ENCODE measurements at regions not wholly inside any gene's neighbourhood (a gene's known extent, or its start where the extent isn't known, plus 50 kb on each side); places are given as distances from the start of the nearest gene placed in this dataset.
"Not testable (repeated sequence)": the region's sequence is repeated elsewhere in the genome, so short reads cannot be mapped to it uniquely, and the experiment has no call there.

- H3K27me3 ChIP-seq (ENCODE audit: low read depth), result no peaks in the 10 kb centered on the region
- no peaks in the 10 kb centered on the region for H3K36me3 ChIP-seq (replicated peaks)
- no peaks in the 10 kb centered on the region for H3K4me1 ChIP-seq
- no peak for DNase-seq (ENCODE audit: low spot score in 2 of 2)
- H3K4me3 ChIP-seq, result no peak overlapping the region
- in situ Hi-C loops (cut with MboI; ENCODE audit: low sequenced_read_pairs), result no loop called here
- no peaks in the 10 kb centered on the region for H3K9me3 ChIP-seq
Observed at GRCh38 chr6:105676857-105677256, 274.0 kb upstream of the PREP start.

- in situ Hi-C loops (cut with MboI; ENCODE audit: low sequenced_read_pairs), result no loop called here
- DNase-seq (ENCODE audit: low spot score in 2 of 2), result no peak
- no peaks in the 10 kb centered on the region for H3K4me1 ChIP-seq
- H3K4me3 ChIP-seq, result no peak overlapping the region
- H3K36me3 ChIP-seq (replicated peaks), result no peaks in the 10 kb centered on the region
- H3K27me3 ChIP-seq (ENCODE audit: low read depth), result no peaks in the 10 kb centered on the region
- H3K9me3 ChIP-seq, result no peaks in the 10 kb centered on the region
Observed at GRCh38 chr6:105675715-105676397, 273.0 kb upstream of the PREP start.

GRCh38 chr6:105672856-105673538 lies 270.1 kb upstream of the PREP start:
- DNase-seq (ENCODE audit: low spot score in 2 of 2); H3K36me3 ChIP-seq (replicated peaks); H3K4me3 ChIP-seq; H3K4me1 ChIP-seq; H3K27me3 ChIP-seq (ENCODE audit: low read depth); H3K9me3 ChIP-seq; in situ Hi-C loops (cut with MboI; ENCODE audit: low sequenced_read_pairs): not testable (repeated sequence)

GRCh38 chr6:105669232-105669631 lies 266.4 kb upstream of the PREP start:
- no peak overlapping the region for H3K4me3 ChIP-seq
- no peaks in the 10 kb centered on the region for H3K36me3 ChIP-seq (replicated peaks)
- peaks cover 2% of the 10 kb centered on the region; the same call in 1 of the 2 replicates for H3K9me3 ChIP-seq
- no peak for DNase-seq (ENCODE audit: low spot score in 2 of 2)
- in situ Hi-C loops (cut with MboI; ENCODE audit: low sequenced_read_pairs), result no loop called here
- H3K4me1 ChIP-seq, result no peaks in the 10 kb centered on the region
- no peaks in the 10 kb centered on the region for H3K27me3 ChIP-seq (ENCODE audit: low read depth)

- H3K9me3 ChIP-seq, result peaks cover 2% of the 10 kb centered on the region; the same call in 1 of the 2 replicates
- no peak overlapping the region for H3K4me3 ChIP-seq
- in situ Hi-C loops (cut with MboI; ENCODE audit: low sequenced_read_pairs), result no loop called here
- no peaks in the 10 kb centered on the region for H3K27me3 ChIP-seq (ENCODE audit: low read depth)
- DNase-seq (ENCODE audit: low spot score in 2 of 2), result no peak
- H3K4me1 ChIP-seq, result no peaks in the 10 kb centered on the region
- H3K36me3 ChIP-seq (replicated peaks), result no peaks in the 10 kb centered on the region
Observed at GRCh38 chr6:105667056-105667455, 264.2 kb upstream of the PREP start.

- Histone ChIP-seq H3K36me3 (replicated peaks) (no peaks in the 10 kb centered on the region), H3K27me3 (ENCODE audit: low read depth) (no peaks in the 10 kb centered on the region), H3K9me3 (peaks cover 2% of the 10 kb centered on the region; the same call in 1 of the 2 replicates), H3K4me3 (no peak overlapping the region), H3K4me1 (no peaks in the 10 kb centered on the region)
- in situ Hi-C loops (cut with MboI; ENCODE audit: low sequenced_read_pairs), result no loop called here
- no peak for DNase-seq (ENCODE audit: low spot score in 2 of 2)
Observed at GRCh38 chr6:105664931-105665330, 262.0 kb upstream of the PREP start.

- no peaks in the 10 kb centered on the region for H3K9me3 ChIP-seq
- in situ Hi-C loops (cut with MboI; ENCODE audit: low sequenced_read_pairs), result no loop called here
- H3K27me3 ChIP-seq (ENCODE audit: low read depth), result no peaks in the 10 kb centered on the region
- no peak for DNase-seq (ENCODE audit: low spot score in 2 of 2)
- peaks cover 7% of the 10 kb centered on the region for H3K4me1 ChIP-seq
- no peaks in the 10 kb centered on the region for H3K36me3 ChIP-seq (replicated peaks)
- no peak overlapping the region for H3K4me3 ChIP-seq
Observed at GRCh38 chr6:105651969-105652368, 249.1 kb upstream of the PREP start.

- H3K27me3 ChIP-seq (ENCODE audit: low read depth), result no peaks in the 10 kb centered on the region
- H3K4me3 ChIP-seq, result no peak overlapping the region
- H3K9me3 ChIP-seq, result no peaks in the 10 kb centered on the region
- H3K36me3 ChIP-seq (replicated peaks), result no peaks in the 10 kb centered on the region
- DNase-seq (ENCODE audit: low spot score in 2 of 2), result no peak
- in situ Hi-C loops (cut with MboI; ENCODE audit: low sequenced_read_pairs), result no loop called here
- peaks cover 7% of the 10 kb centered on the region for H3K4me1 ChIP-seq
Observed at GRCh38 chr6:105650347-105650746, 247.5 kb upstream of the PREP start.

- no peaks in the 10 kb centered on the region for H3K27me3 ChIP-seq (ENCODE audit: low read depth)
- H3K4me3 ChIP-seq, result no peak overlapping the region
- peaks cover 7% of the 10 kb centered on the region for H3K4me1 ChIP-seq
- in situ Hi-C loops (cut with MboI; ENCODE audit: low sequenced_read_pairs), result no loop called here
- no peaks in the 10 kb centered on the region for H3K9me3 ChIP-seq
- DNase-seq (ENCODE audit: low spot score in 2 of 2), result no peak
- no peaks in the 10 kb centered on the region for H3K36me3 ChIP-seq (replicated peaks)
Observed at GRCh38 chr6:105649192-105649591, 246.3 kb upstream of the PREP start.

- H3K36me3 ChIP-seq (replicated peaks), result no peaks in the 10 kb centered on the region
- peaks cover 7% of the 10 kb centered on the region for H3K4me1 ChIP-seq
- in situ Hi-C loops (cut with MboI; ENCODE audit: low sequenced_read_pairs), result no loop called here
- H3K27me3 ChIP-seq (ENCODE audit: low read depth), result no peaks in the 10 kb centered on the region
- DNase-seq (ENCODE audit: low spot score in 2 of 2), result no peak
- H3K9me3 ChIP-seq, result no peaks in the 10 kb centered on the region
- no peak overlapping the region for H3K4me3 ChIP-seq
Observed at GRCh38 chr6:105648276-105648675, 245.4 kb upstream of the PREP start.

GRCh38 chr6:105646391-105646867 lies 243.5 kb upstream of the PREP start:
- Histone ChIP-seq H3K4me1 (peaks cover 7% of the 10 kb centered on the region), H3K9me3 (no peaks in the 10 kb centered on the region), H3K36me3 (replicated peaks) (no peaks in the 10 kb centered on the region), H3K27me3 (ENCODE audit: low read depth) (no peaks in the 10 kb centered on the region), H3K4me3 (no peak overlapping the region)
- DNase-seq (ENCODE audit: low spot score in 2 of 2), result no peak
- in situ Hi-C loops (cut with MboI; ENCODE audit: low sequenced_read_pairs), result no loop called here

- peaks cover 7% of the 10 kb centered on the region for H3K4me1 ChIP-seq
- in situ Hi-C loops (cut with MboI; ENCODE audit: low sequenced_read_pairs), result no loop called here
- DNase-seq (ENCODE audit: low spot score in 2 of 2), result no peak
- no peaks in the 10 kb centered on the region for H3K36me3 ChIP-seq (replicated peaks)
- no peaks in the 10 kb centered on the region for H3K27me3 ChIP-seq (ENCODE audit: low read depth)
- no peak overlapping the region for H3K4me3 ChIP-seq
- no peaks in the 10 kb centered on the region for H3K9me3 ChIP-seq
Observed at GRCh38 chr6:105645958-105646357, 243.1 kb upstream of the PREP start.

- no peak for DNase-seq (ENCODE audit: low spot score in 2 of 2)
- H3K4me1 ChIP-seq, result peaks cover 1% of the 10 kb centered on the region; the same call in 1 of the 2 replicates
- no peaks in the 10 kb centered on the region for H3K27me3 ChIP-seq (ENCODE audit: low read depth)
- in situ Hi-C loops (cut with MboI; ENCODE audit: low sequenced_read_pairs), result no loop called here
- no peaks in the 10 kb centered on the region for H3K36me3 ChIP-seq (replicated peaks)
- no peak overlapping the region for H3K4me3 ChIP-seq
- no peaks in the 10 kb centered on the region for H3K9me3 ChIP-seq
Observed at GRCh38 chr6:105645156-105645555, 242.3 kb upstream of the PREP start.

- H3K36me3 ChIP-seq (replicated peaks), result no peaks in the 10 kb centered on the region
- DNase-seq (ENCODE audit: low spot score in 2 of 2), result no peak
- H3K9me3 ChIP-seq, result no peaks in the 10 kb centered on the region
- no peaks in the 10 kb centered on the region for H3K27me3 ChIP-seq (ENCODE audit: low read depth)
- no peaks in the 10 kb centered on the region; the same call in 1 of the 2 replicates for H3K4me1 ChIP-seq
- in situ Hi-C loops (cut with MboI; ENCODE audit: low sequenced_read_pairs), result no loop called here
- no peak overlapping the region for H3K4me3 ChIP-seq
Observed at GRCh38 chr6:105644691-105645090, 241.8 kb upstream of the PREP start.

All from HAP-1 (cell line).